Activated T-helper 1 cell treated with anti-CD3 and anti-CD28 coated beads, Interleukin-12 subunit alpha, Interleukin-12 subunit beta, Interleukin-2, Interleukin-4 antibody, amounts not matched to agents 30 ng/mL and 10 ng/mL and 1 ng/mL, durations not matched to agents 14 hours and 24 hours and 36 hours (primary cell): ENCODE measurements at regions not wholly inside any gene's neighbourhood (a gene's known extent, or its start where the extent isn't known, plus 50 kb on each side); places are given as distances from the start of the nearest gene placed in this dataset.
"Not testable (repeated sequence)": the region's sequence is repeated elsewhere in the genome, so short reads cannot be mapped to it uniquely, and the experiment has no call there.

Source experiments
- DNase-seq: peaks from one replicate; pipeline ENCODE4 v3.0.0; 2021; ENCODE audit warnings: low spot score
- H3K27ac Mint-ChIP-seq: one replicate; pipeline ENCODE4 v1.8.0; 2021; ENCODE audit warnings: mild to moderate bottlenecking, mixed read lengths
- H3K27me3 Mint-ChIP-seq: one replicate; pipeline ENCODE4 v1.8.0; 2022; ENCODE audit warnings: mild to moderate bottlenecking, moderate library complexity, mixed read lengths; ENCODE audit not compliant: insufficient read depth
- H3K36me3 Mint-ChIP-seq: one replicate; pipeline ENCODE4 v1.8.0; 2021; ENCODE audit warnings: low read depth, mixed read lengths
- H3K4me1 Mint-ChIP-seq: one replicate; pipeline ENCODE4 v1.8.0; 2021; ENCODE audit warnings: low read depth, mixed read lengths
- H3K4me3 Mint-ChIP-seq: one replicate; pipeline ENCODE4 v1.8.0; 2021; ENCODE audit warnings: mild to moderate bottlenecking, moderate library complexity, mixed read lengths
- H3K9me3 Mint-ChIP-seq: one replicate; pipeline ENCODE4 v1.8.0; 2021; ENCODE audit warnings: mixed read lengths
- intact Hi-C: fragments of 100-400 bp; cut with micrococcal nuclease; formaldehyde crosslinking; loops from one replicate; pipeline ENCODE4 v1.15.1; 2024

- H3K36me3 Mint-ChIP-seq, H3K27me3 Mint-ChIP-seq, H3K4me1 Mint-ChIP-seq, intact Hi-C loops, H3K27ac Mint-ChIP-seq, DNase-seq, H3K4me3 Mint-ChIP-seq: not testable (repeated sequence)
- peaks cover 57% of the 10 kb centered on the region for H3K9me3 Mint-ChIP-seq
Observed at GRCh38 chr2:105989803-105990202, 204.3 kb downstream of the UXS1 start.

DNA sequence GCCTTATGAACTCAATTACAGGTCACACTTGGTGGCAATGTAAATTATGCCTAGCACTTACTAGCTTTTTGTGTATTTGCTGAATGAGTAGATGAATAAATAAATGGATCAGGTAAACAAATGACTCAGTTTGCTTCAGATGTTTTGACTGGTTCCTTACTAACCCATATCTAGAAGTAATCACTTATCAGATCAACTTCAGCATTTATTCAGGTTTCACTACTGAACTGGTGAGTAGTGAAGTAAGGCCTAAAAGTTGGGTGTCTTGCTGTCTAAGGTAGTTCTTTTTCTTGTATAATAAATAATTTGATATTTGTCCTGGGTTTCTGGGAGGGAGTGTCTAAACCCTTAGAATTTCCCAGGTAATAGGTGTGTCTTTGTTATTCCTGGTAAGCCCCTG lies 205.0 kb downstream of the UXS1 start:
- Mint-ChIP-seq H3K4me1 (peaks cover 11% of the 10 kb centered on the region), H3K9me3 (peaks cover 51% of the 10 kb centered on the region), H3K4me3 (no peak overlapping the region), H3K27me3 (no peaks in the 10 kb centered on the region), H3K36me3 (peaks cover 3% of the 10 kb centered on the region), H3K27ac (no peak overlapping the region)
- intact Hi-C loops = no loop called here
- DNase-seq = no peak

GRCh38 chr2:105977807-105978206 lies 216.3 kb downstream of the UXS1 start:
- Mint-ChIP-seq H3K4me1 (no peaks in the 10 kb centered on the region), H3K9me3 (peaks cover 13% of the 10 kb centered on the region), H3K4me3 (no peak overlapping the region), H3K27ac (no peak overlapping the region), H3K27me3 (no peaks in the 10 kb centered on the region), H3K36me3 (no peaks in the 10 kb centered on the region)
- no peak for DNase-seq
- intact Hi-C loops = no loop called here

DNA sequence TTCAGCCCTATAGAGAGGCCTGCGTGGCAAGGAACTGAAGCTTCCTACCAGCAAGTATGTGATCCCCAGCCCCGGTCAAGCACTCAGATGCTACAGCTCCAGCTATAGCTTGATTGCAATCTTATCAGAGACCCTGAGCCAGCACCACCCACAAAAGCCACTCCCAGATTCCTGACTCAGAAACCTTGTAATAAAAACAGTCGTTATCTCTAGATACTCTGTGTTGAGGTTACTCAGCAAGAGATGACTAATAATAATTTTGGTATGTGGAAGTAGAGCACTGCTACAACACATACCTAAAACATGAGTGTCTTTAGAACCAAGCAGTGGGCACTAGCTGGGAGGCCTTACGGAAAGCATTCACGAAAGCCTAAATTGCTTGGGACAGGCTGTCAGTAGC lies 216.9 kb downstream of the UXS1 start:
- no peak overlapping the region for H3K27ac Mint-ChIP-seq
- H3K4me1 Mint-ChIP-seq = no peaks in the 10 kb centered on the region
- intact Hi-C loops = no loop called here
- H3K36me3 Mint-ChIP-seq = no peaks in the 10 kb centered on the region
- DNase-seq = no peak
- peaks cover 13% of the 10 kb centered on the region for H3K9me3 Mint-ChIP-seq
- no peak overlapping the region for H3K4me3 Mint-ChIP-seq
- H3K27me3 Mint-ChIP-seq = no peaks in the 10 kb centered on the region

GRCh38 chr2:105974812-105975211 lies 219.3 kb downstream of the UXS1 start:
- H3K9me3 Mint-ChIP-seq = peaks cover 11% of the 10 kb centered on the region
- H3K4me1 Mint-ChIP-seq = no peaks in the 10 kb centered on the region
- no peak overlapping the region for H3K27ac Mint-ChIP-seq
- intact Hi-C loops = no loop called here
- DNase-seq = no peak
- H3K36me3 Mint-ChIP-seq = no peaks in the 10 kb centered on the region
- no peak overlapping the region for H3K4me3 Mint-ChIP-seq
- H3K27me3 Mint-ChIP-seq = no peaks in the 10 kb centered on the region

GRCh38 chr2:105972927-105973326 lies 221.2 kb downstream of the UXS1 start:
- Mint-ChIP-seq H3K4me3 (no peak overlapping the region), H3K4me1 (no peaks in the 10 kb centered on the region), H3K27ac (no peak overlapping the region), H3K9me3 (peaks cover 11% of the 10 kb centered on the region), H3K36me3 (no peaks in the 10 kb centered on the region), H3K27me3 (no peaks in the 10 kb centered on the region)
- no peak for DNase-seq
- intact Hi-C loops = no loop called here

DNA sequence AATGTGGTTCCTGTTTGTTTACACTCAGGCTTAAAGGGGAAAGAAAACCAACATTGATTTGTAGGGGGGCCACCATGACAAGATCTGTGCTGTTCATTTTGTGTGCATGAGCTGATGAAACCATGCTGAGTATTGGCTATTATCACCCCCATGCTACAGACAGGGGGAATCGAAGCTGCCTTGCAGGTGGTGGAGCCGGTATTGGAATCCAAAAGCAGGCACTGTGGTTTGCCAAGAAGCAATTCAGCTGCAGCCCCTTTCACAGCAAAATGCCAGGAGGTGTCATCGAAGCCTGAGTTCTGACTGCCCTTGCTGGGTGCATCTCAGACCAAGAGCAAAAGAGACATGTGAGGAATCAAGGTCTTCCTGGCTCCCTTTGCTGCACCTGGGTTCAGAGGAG lies 221.9 kb downstream of the UXS1 start:
- Mint-ChIP-seq H3K27me3 (no peaks in the 10 kb centered on the region), H3K27ac (no peak overlapping the region), H3K36me3 (no peaks in the 10 kb centered on the region), H3K4me1 (no peaks in the 10 kb centered on the region), H3K4me3 (no peak overlapping the region), H3K9me3 (peaks cover 8% of the 10 kb centered on the region)
- DNase-seq = no peak
- intact Hi-C loops = no loop called here

GRCh38 chr2:105969552-105969951 lies 224.5 kb downstream of the UXS1 start:
- Mint-ChIP-seq H3K4me1 (no peaks in the 10 kb centered on the region), H3K4me3 (no peak overlapping the region), H3K27ac (no peak overlapping the region), H3K9me3 (peaks cover 5% of the 10 kb centered on the region), H3K27me3 (no peaks in the 10 kb centered on the region), H3K36me3 (no peaks in the 10 kb centered on the region)
- no peak for DNase-seq
- intact Hi-C loops = loop anchor here (1.0 kb wide), 1 partner anchor 393 kb away; no protein-coding TSS in a partner anchor

DNA sequence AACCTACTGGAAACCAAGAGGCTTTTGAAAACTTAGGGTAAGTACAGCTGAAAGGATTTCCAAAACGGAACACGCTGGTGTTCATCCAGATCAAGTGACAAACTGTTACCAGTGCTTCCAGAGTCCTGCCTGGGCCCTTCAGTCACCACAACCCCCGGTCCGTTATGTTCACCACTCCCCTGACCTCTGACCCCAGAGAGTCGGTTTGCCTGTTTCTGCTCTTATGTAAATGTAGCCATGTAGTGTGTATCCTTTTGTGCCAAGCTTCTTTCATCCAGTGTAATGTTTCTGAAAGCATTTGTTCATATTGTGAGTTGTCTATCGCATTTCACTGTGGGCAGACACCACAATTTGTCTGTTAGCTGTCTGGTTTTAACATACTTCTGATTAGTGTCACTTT lies 217.5 kb downstream of the NCK2 start:
- Mint-ChIP-seq H3K4me3 (no peak overlapping the region), H3K27ac (no peak overlapping the region), H3K27me3 (peaks cover 8% of the 10 kb centered on the region), H3K9me3 (peaks cover 3% of the 10 kb centered on the region), H3K4me1 (no peaks in the 10 kb centered on the region), H3K36me3 (no peaks in the 10 kb centered on the region)
- no peak for DNase-seq
- intact Hi-C loops = no loop called here

GRCh38 chr2:105961599-105962146 lies 217.0 kb downstream of the NCK2 start:
- Mint-ChIP-seq H3K36me3 (no peaks in the 10 kb centered on the region), H3K4me3 (no peak overlapping the region), H3K27ac (no peak overlapping the region), H3K9me3 (peaks cover 3% of the 10 kb centered on the region), H3K27me3 (peaks cover 8% of the 10 kb centered on the region), H3K4me1 (no peaks in the 10 kb centered on the region)
- intact Hi-C loops = no loop called here
- DNase-seq = no peak

GRCh38 chr2:105959357-105959756 lies 214.6 kb downstream of the NCK2 start:
- Mint-ChIP-seq H3K4me1 (peaks cover 6% of the 10 kb centered on the region), H3K27ac (no peak overlapping the region), H3K27me3 (peaks cover 13% of the 10 kb centered on the region), H3K36me3 (no peaks in the 10 kb centered on the region), H3K9me3 (peaks cover 3% of the 10 kb centered on the region), H3K4me3 (no peak overlapping the region)
- DNase-seq = no peak
- intact Hi-C loops = no loop called here

DNA sequence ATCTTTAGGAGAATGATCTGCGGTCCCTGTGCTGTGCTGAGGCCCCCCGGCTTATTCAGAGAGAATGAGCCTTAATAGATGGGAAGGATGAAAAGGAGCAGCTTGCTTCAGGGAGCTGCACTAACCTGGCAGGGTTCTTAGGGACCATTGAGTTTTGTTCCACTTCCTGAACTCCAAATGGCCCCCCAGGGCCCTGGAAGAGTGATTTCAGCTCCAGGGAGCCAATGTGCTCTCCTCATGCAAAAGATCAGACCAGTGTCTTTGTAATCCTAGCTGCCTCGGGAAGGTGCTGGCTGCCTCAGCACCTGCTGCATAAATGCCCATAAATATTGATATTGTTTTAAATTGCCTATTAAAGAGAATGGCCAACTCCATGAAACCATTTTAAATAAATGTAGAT lies 210.2 kb downstream of the NCK2 start:
- no peak overlapping the region for H3K27ac Mint-ChIP-seq
- DNase-seq = no peak
- H3K36me3 Mint-ChIP-seq = no peaks in the 10 kb centered on the region
- H3K9me3 Mint-ChIP-seq = peaks cover 3% of the 10 kb centered on the region
- no peak overlapping the region for H3K4me3 Mint-ChIP-seq
- intact Hi-C loops = no loop called here
- peaks cover 27% of the 10 kb centered on the region for H3K4me1 Mint-ChIP-seq
- H3K27me3 Mint-ChIP-seq = peaks cover 7% of the 10 kb centered on the region

- DNase-seq = no peak
- intact Hi-C loops = no loop called here
- Mint-ChIP-seq H3K27me3 (peaks cover 5% of the 10 kb centered on the region), H3K9me3 (peaks cover 3% of the 10 kb centered on the region), H3K27ac (no peak overlapping the region), H3K4me3 (no peak overlapping the region), H3K4me1 (peaks cover 27% of the 10 kb centered on the region), H3K36me3 (no peaks in the 10 kb centered on the region)
Observed at GRCh38 chr2:105953942-105954341, 209.2 kb downstream of the NCK2 start.

DNA sequence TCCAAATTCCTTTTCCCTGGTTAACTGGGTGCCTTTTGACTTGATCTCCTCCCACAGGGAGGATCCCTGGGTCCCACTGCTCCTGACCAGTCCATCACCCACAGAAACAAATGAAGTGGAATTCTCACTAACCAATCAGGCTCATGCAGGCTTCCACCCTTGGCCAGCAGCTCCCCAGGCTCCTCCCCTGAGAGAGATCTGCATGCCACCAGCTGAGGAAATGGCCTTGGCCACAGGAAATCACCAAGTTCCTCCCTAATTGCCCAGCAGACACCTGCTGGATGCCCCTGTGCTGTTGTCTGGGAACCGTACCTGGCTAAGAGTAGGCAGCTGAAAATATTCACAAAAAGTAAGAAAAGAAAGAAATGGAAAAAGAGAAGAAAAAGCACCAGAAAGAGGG lies 207.4 kb downstream of the NCK2 start:
- Mint-ChIP-seq H3K36me3 (no peaks in the 10 kb centered on the region), H3K27ac (peak overlapping the region; percentile 8), H3K4me1 (peaks cover 27% of the 10 kb centered on the region), H3K9me3 (no peaks in the 10 kb centered on the region), H3K27me3 (peaks cover 5% of the 10 kb centered on the region), H3K4me3 (no peak overlapping the region)
- no peak for DNase-seq
- intact Hi-C loops = no loop called here
